Omental fat pad (tissue), 3 donors: ENCODE measurements at regions not wholly inside any gene's neighbourhood (a gene's known extent, or its start where the extent isn't known, plus 50 kb on each side); places are given as distances from the start of the nearest gene placed in this dataset.

ENCODE experiments used
- ATAC-seq: fragments of 150-250 bp; one replicate; pipeline ENCODE4 v1.9.1; 2016; ENCODE audit warnings: mild to moderate bottlenecking, moderate library complexity; ENCODE audit not compliant: low FRiP score
- DNase-seq: peaks from one replicate; pipeline ENCODE4 v3.0.0-alpha.2; 2019; ENCODE audit warnings: low spot score
- TF ChIP-seq, protein P1 (sequence below), 3 donors: fragments of 450-650 bp; IDR thresholded peaks; one replicate each; pipeline ENCODE4 v1.5.1; 2016 to 2017; ENCODE audit warnings: antibody characterized with exemption in 3 of 3, mild to moderate bottlenecking in 3 of 3, moderate library complexity in 2 of 3

GRCh38 chr7:42338231-42338915 is 101.4 kb upstream of the GLI3 start:
- DNase-seq (no peak), ATAC-seq (no peak)
- TF ChIP-seq, protein P1, sequence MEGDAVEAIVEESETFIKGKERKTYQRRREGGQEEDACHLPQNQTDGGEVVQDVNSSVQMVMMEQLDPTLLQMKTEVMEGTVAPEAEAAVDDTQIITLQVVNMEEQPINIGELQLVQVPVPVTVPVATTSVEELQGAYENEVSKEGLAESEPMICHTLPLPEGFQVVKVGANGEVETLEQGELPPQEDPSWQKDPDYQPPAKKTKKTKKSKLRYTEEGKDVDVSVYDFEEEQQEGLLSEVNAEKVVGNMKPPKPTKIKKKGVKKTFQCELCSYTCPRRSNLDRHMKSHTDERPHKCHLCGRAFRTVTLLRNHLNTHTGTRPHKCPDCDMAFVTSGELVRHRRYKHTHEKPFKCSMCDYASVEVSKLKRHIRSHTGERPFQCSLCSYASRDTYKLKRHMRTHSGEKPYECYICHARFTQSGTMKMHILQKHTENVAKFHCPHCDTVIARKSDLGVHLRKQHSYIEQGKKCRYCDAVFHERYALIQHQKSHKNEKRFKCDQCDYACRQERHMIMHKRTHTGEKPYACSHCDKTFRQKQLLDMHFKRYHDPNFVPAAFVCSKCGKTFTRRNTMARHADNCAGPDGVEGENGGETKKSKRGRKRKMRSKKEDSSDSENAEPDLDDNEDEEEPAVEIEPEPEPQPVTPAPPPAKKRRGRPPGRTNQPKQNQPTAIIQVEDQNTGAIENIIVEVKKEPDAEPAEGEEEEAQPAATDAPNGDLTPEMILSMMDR (IDR thresholded peaks at IDR 0.05), result no peak

GRCh38 chr7:42337225-42337905 is 100.4 kb upstream of the GLI3 start:
- no peak for DNase-seq
- TF ChIP-seq, protein P1 (IDR thresholded peaks at IDR 0.05), result no peak

DNA sequence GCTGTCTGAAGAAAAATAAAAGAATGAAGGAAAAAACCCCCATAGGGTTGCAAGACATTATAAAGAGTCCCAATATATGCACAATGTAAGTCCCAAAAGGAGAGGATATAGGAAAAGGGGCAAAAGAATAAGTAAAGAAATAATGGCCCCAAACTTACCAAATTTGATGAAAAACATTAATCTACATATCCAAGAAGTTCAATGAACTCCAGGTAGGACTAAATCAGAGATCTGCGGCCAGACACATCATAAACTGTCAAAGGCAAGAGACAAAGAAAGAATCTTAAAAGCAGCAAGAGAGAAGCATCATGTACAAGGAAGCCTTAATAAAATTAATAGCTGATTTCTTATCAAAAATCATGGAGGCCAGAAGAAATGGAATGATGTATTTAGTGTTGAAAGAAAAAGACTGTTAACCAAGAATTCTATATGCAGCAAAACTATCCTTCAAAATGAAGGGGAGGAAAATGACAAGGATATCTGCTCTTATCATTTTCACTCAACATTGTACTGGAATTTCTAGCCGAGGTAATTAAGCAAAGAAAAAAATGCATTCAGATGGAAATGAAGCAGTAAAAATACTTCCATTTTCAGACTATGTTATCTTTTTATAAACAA is 95.7 kb upstream of the GLI3 start:
- ATAC-seq, result no peak
- TF ChIP-seq, protein P1 (IDR thresholded peaks at IDR 0.05), result no peak
- DNase-seq, result no peak

More at GRCh38 chr7:42337225-42337905, 100.4 kb upstream of the GLI3 start:
- ATAC-seq, result no peak

GRCh38 chr7:42319631-42320030 is 82.6 kb upstream of the GLI3 start:
- DNase-seq (no peak), ATAC-seq (no peak)
- TF ChIP-seq, protein P1 (IDR thresholded peaks at IDR 0.05), result no peak

- TF ChIP-seq, protein P1 (IDR thresholded peaks at IDR 0.05), result no peak
- DNase-seq (no peak), ATAC-seq (no peak)
These were observed 78.6 kb upstream of the GLI3 start for GRCh38 chr7:42315631-42316030.

GRCh38 chr7:42315103-42315502 is 78.1 kb upstream of the GLI3 start:
- ATAC-seq (no peak), DNase-seq (no peak)
- TF ChIP-seq, protein P1 (IDR thresholded peaks at IDR 0.05), result no peak
